SK-N-MC (cell line): ENCODE measurements at regions not wholly inside any gene's neighbourhood (a gene's known extent, or its start where the extent isn't known, plus 50 kb on each side); places are given as distances from the start of the nearest gene placed in this dataset.

Experiments
- DNase-seq: peaks from one replicate; pipeline ENCODE4 v3.0.0-alpha.2; 2011; ENCODE audit warnings: low read depth, low spot score
- H3K27ac ChIP-seq: fragments of 200-600 bp; sonication (generic); 2 replicates; pipeline ENCODE4 v1.5.1; 2016; ENCODE audit warnings: mixed run types
- H3K36me3 ChIP-seq: fragments of 200-600 bp; sonication (generic); 2 replicates; pipeline ENCODE4 v1.6.1; 2017; ENCODE audit warnings: antibody characterized with exemption, low read length, mixed read lengths; ENCODE audit not compliant: insufficient read depth
- H3K4me3 ChIP-seq: fragments of 200-600 bp; sonication (generic); 2 replicates; pipeline ENCODE4 v1.5.1; 2016
- H3K9ac ChIP-seq: fragments of 200-600 bp; sonication (generic); 2 replicates; pipeline ENCODE4 v1.8.0; 2017; ENCODE audit warnings: mixed run types, mixed read lengths; ENCODE audit not compliant: insufficient read length
- H3K9me3 ChIP-seq: fragments of 200-600 bp; sonication (generic); 2 replicates; pipeline ENCODE4 v1.6.1; 2017; ENCODE audit warnings: low read depth, mild to moderate bottlenecking, antibody characterized with exemption, low read length, moderate library complexity, mixed read lengths
- EZH2 ChIP-seq: fragments of 200-600 bp; sonication (generic); IDR thresholded peaks from one replicate; pipeline ENCODE4 v1.6.1; 2017; ENCODE audit warnings: antibody characterized with exemption
- FOXP2 ChIP-seq: optimal IDR thresholded peaks from 2 replicates; pipeline ENCODE3; 2011; ENCODE audit warnings: mild to moderate bottlenecking, moderate library complexity; ENCODE audit not compliant: insufficient read depth; ENCODE audit errors: extremely low read length, control extremely low read depth
- POLR2AphosphoS5 ChIP-seq: IDR thresholded peaks from 2 replicates; pipeline ENCODE4 v1.6.1; 2012; ENCODE audit warnings: mild to moderate bottlenecking, low read depth, low read length, borderline replicate concordance

DNA sequence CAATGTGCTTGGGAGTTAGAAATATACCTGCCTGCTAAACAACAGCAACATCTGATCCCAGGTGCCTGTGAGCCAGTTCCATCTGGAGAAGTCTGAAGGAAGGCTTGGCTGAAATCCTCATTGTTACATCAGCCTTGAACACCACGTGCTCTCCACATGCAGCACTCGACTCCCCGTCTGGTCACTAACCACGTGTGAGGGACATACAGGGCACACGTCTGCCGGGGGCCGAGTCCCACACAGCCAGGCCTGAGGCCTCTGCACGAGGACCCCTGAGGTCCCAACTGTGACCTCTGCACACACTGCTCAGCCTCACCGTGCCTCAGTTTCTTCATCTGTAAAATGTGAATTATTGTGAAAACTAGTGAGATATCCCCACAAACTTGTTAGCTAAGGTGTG, 236.5 kb upstream of the SALL3 start:
- Histone ChIP-seq H3K4me3 (no peak overlapping the region), H3K9ac (no peak overlapping the region), H3K9me3 (no peaks in the 10 kb centered on the region), H3K36me3 (no peaks in the 10 kb centered on the region), H3K27ac (no peak overlapping the region)
- no peak for DNase-seq
- TF ChIP-seq FOXP2: no peak
- no peak for TF ChIP-seq POLR2AphosphoS5
- TF ChIP-seq EZH2: no peak

DNA sequence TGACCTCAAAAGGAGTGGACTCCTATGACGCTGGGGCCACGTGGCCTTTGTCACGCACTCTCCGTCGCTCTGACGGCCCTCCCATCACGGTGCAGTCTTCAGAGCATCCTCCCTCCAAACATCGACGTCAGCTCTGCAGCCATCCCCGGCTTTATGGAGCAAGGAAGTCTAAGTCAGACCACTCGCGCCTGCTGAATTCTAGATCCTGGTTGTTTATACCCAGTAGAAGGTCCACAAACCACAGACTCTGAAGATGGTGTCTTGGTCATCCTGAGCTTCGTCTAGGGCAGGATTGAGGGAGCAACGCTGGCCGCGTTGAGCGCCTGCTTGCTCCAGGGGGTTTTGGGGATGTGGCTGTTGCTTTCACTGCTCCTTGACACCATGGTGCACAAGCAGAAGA, 228.0 kb upstream of the SALL3 start:
- H3K9me3 ChIP-seq: no peaks in the 10 kb centered on the region
- no peak overlapping the region for H3K9ac ChIP-seq
- H3K4me3 ChIP-seq: no peak overlapping the region
- H3K27ac ChIP-seq: no peak overlapping the region
- no peaks in the 10 kb centered on the region for H3K36me3 ChIP-seq
- no peak for DNase-seq
- TF ChIP-seq FOXP2 (no peak), EZH2 (no peak)

DNA sequence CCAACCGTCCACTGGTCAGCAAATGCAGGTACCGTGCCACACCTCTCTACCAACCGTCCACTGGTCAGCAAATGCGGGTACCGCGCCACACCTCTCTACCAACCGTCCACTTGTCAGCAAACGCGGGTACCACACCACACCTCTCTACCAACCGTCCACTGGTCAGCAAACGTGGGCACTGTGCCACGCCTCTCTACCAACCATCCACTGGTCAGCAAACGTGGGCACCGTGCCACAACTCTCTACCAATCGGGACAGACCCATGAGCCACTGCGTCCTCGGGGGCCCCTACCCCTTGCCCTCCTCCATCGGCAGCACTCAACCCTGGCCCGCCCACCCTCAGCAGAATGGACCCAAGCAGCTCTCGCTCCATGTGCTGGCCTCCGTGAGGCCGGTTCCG, 226.4 kb upstream of the SALL3 start:
- Histone ChIP-seq H3K9me3 (no peaks in the 10 kb centered on the region), H3K4me3 (no peak overlapping the region), H3K36me3 (no peaks in the 10 kb centered on the region), H3K27ac (no peak overlapping the region), H3K9ac (no peak overlapping the region)
- no peak for DNase-seq
- TF ChIP-seq POLR2AphosphoS5: no peak
- TF ChIP-seq FOXP2: no peak
- no peak for TF ChIP-seq EZH2

DNA sequence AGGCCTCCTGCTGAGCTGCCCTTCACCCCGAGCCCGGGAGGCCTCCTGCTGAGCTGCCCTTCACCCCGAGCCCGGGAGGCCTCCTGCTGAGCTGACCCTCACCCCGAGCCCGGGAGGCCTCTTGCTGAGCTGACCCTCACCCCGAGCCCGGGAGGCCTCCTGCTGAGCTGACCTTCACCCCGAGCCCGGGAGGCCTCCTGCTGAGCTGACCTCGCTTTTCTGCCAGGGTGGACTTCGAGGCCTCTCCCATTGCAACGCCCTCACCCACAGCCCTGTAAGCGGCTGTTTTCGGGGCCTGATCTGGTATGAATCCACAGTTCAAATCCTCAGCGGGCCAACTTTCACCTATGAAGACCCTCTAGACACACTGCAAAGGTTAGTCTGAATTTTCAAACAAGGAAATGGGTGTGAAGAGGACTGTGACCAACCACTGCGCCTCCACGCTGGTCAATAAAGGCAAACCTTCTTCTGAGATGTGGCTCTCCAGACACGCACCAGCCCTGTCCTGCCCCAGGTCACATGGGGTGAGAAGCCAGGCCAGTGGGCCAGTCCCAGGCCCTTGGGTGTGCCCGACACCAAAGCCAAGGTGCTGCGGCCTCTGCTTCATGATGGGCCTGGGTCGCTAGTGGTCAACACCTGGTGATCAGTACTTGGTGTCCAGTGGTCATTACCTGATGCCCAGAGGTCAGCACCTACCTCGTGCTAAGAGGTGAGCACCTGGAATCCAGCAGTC, 225.1 kb upstream of the SALL3 start:
- no peak for DNase-seq
- Histone ChIP-seq H3K36me3 (no peaks in the 10 kb centered on the region), H3K27ac (no peak overlapping the region), H3K4me3 (no peak overlapping the region), H3K9ac (no peak overlapping the region), H3K9me3 (no peaks in the 10 kb centered on the region)
- no peak for TF ChIP-seq EZH2
- no peak for TF ChIP-seq FOXP2
- no peak for TF ChIP-seq POLR2AphosphoS5

DNA sequence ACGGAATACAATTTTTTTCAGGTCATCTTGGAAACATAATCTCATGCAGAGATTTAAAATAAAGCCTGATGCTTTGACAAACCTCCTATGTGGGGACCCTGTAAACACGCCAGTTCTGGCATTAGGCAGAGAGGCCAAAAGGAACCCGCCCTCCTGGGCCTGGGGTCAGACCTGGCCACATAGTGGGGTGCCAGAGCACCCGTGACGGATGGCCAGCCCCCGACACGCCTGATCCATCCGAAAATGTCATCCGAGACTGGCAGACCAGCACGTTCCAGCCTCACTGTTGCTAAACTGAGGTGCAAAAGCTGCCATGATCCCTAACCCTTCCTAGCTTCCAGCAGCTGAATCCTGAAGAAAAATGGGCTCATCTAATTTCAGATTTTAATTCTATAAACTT, 222.6 kb upstream of the SALL3 start:
- no peak overlapping the region for H3K9ac ChIP-seq
- TF ChIP-seq POLR2AphosphoS5: no peak
- no peak overlapping the region for H3K27ac ChIP-seq
- DNase-seq: no peak
- H3K4me3 ChIP-seq: no peak overlapping the region
- no peaks in the 10 kb centered on the region for H3K9me3 ChIP-seq
- no peaks in the 10 kb centered on the region for H3K36me3 ChIP-seq

DNA sequence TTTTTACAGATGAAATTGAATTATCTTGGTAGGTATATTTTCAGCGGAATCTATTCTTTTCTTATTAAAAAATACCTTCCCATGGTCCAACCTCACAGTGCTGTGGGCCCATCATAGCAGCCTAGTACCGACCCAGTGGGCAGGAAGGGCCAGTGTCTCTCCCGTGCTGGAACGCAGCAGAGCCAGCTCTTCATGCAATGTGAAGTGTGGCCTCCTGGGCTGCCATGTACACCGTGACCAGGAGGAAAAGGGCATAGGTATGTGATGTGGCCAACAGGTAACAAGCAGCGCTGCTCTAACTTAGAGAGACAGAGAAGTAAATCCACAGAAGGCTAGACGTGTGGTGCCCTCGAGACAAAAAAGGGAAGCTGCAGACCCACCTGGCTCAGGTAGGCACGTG, 221.1 kb upstream of the SALL3 start:
- no peak for TF ChIP-seq FOXP2
- no peak for TF ChIP-seq POLR2AphosphoS5
- no peak for TF ChIP-seq EZH2
- Histone ChIP-seq H3K36me3 (no peaks in the 10 kb centered on the region), H3K4me3 (no peak overlapping the region), H3K9ac (no peak overlapping the region), H3K27ac (no peak overlapping the region), H3K9me3 (no peaks in the 10 kb centered on the region)
- DNase-seq: no peak

DNA sequence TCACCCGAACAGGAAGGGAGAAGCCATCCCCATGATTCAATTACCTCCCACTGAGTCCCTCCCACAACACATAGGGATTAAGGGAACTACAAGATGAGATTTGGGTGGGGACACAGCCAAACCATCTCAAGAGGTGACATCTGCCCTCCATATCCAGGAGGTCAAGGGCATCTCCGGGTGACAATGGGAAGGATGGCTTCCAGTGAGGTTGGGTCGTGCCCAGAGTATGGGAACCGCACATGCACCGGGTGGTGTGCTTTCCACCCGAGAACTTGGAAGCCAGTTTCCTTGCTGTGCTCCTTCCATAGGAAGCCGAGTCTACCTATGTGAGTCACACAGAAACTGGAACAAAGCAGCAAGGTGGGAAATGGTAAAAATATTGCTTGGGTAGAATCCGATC, 216.9 kb upstream of the SALL3 start:
- TF ChIP-seq FOXP2: no peak
- H3K9ac ChIP-seq: no peak overlapping the region
- H3K9me3 ChIP-seq: no peaks in the 10 kb centered on the region
- H3K27ac ChIP-seq: no peak overlapping the region
- no peak for DNase-seq
- H3K36me3 ChIP-seq: no peaks in the 10 kb centered on the region
- no peak overlapping the region for H3K4me3 ChIP-seq

DNA sequence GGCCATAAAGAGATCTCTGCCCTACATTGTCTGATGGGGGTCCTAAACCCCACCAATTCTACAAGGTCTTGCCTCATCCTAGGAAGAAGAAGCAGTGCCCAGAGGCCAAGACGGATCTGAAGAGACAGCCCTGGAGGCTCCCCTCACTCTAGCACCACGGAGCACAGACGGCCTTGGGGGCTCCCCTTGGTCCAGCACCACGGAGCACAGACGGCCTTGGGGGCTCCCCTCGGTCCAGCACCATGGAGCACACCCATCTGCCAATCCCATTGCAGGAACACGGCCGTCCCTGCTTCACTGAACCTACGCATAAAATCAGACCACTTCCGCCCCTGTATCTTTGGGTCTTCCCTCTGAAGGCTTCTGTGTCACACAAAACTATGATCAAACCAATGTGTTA, 215.1 kb upstream of the SALL3 start:
- TF ChIP-seq FOXP2: no peak
- no peak for TF ChIP-seq EZH2
- TF ChIP-seq POLR2AphosphoS5: no peak
- no peak overlapping the region for H3K27ac ChIP-seq
- no peak overlapping the region for H3K4me3 ChIP-seq
- DNase-seq: no peak
- no peaks in the 10 kb centered on the region for H3K9me3 ChIP-seq
- H3K9ac ChIP-seq: no peak overlapping the region
- H3K36me3 ChIP-seq: no peaks in the 10 kb centered on the region

DNA sequence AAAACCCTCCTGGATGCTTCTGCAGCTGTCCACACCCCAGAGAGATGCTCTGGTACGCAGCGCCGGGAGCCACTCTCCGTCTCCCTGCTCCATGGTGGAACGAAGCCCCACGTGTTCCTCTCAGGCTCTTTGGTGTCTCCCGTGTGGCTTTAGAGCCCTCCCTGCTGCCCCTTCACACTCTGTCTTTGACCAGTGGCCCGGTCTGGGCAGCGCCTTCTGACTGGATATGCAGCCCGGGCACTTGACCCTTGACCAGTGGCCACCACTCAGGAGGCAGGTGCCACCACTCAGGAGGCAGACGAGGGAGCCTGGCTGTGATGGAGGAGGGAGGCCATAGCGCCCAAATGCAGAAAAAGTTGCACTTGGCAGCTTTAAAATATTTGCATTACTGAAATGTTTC, 214.5 kb upstream of the SALL3 start:
- no peaks in the 10 kb centered on the region for H3K36me3 ChIP-seq
- TF ChIP-seq EZH2: no peak
- TF ChIP-seq POLR2AphosphoS5: no peak
- TF ChIP-seq FOXP2: no peak
- H3K9me3 ChIP-seq: no peaks in the 10 kb centered on the region
- H3K4me3 ChIP-seq: no peak overlapping the region
- H3K27ac ChIP-seq: no peak overlapping the region
- H3K9ac ChIP-seq: no peak overlapping the region
- no peak for DNase-seq
